PC-9 (cell line): ENCODE measurements at regions not wholly inside any gene's neighbourhood (a gene's known extent, or its start where the extent isn't known, plus 50 kb on each side); places are given as distances from the start of the nearest gene placed in this dataset.
"Not testable (repeated sequence)": the region's sequence is repeated elsewhere in the genome, so short reads cannot be mapped to it uniquely, and the experiment has no call there.

Source experiments
- BruUV-seq: library from RNA; stranded (reverse); fragments of 400-500 nt; replicated peaks from 2 replicates; lab custom pipeline; 2021; lab: Mats Ljungman, UMichigan
- CTCF ChIA-PET: fragments of 300-600 bp; sonication (Branson Sonifier 250); formaldehyde crosslinking; loops from one replicate; lab custom pipeline; 2022; ENCODE audit warnings: antibody characterized with exemption; lab: Charles Lee
- POLR2A ChIA-PET: fragments of 300-600 bp; sonication (Branson Sonifier 250); formaldehyde crosslinking; loops from one replicate; lab custom pipeline; 2022; ENCODE audit warnings: antibody characterized with exemption; ENCODE audit not compliant: unreplicated experiment; lab: Charles Lee
- DNase-seq, 2 experiments: peaks; one replicate each; pipeline versions ENCODE4 v3.0.0 to v3.0.0-alpha.2; 2015 to 2022; ENCODE audit warnings: mixed read lengths in 1 of 2
- H2AFZ ChIP-seq: fragments of 200-600 bp; sonication (generic); 2 replicates; pipeline ENCODE4 v1.8.1; 2017; ENCODE audit warnings: antibody characterized with exemption
- H3F3A ChIP-seq: fragments of 200-600 bp; sonication (generic); 2 replicates; pipeline ENCODE4 v1.8.1; 2017; ENCODE audit warnings: antibody characterized with exemption, mild to moderate bottlenecking, low read depth; ENCODE audit not compliant: insufficient read depth
- H3K27ac ChIP-seq: fragments of 200-600 bp; sonication (generic); 2 replicates; pipeline ENCODE4 v1.6.1; 2016; ENCODE audit warnings: mixed run types
- H3K27me3 ChIP-seq: fragments of 200-600 bp; sonication (generic); 2 replicates; pipeline ENCODE4 v1.6.1; 2016; ENCODE audit warnings: low read depth, mixed run types; ENCODE audit not compliant: insufficient read depth
- H3K36me3 ChIP-seq: fragments of 200-600 bp; sonication (generic); 2 replicates; pipeline ENCODE4 v1.6.1; 2016; ENCODE audit warnings: low read depth, mixed run types
- H3K4me1 ChIP-seq: fragments of 200-600 bp; sonication (generic); replicated peaks from 2 replicates; pipeline ENCODE4 v1.6.1; 2016; ENCODE audit warnings: mixed run types; ENCODE audit not compliant: insufficient read depth
- H3K4me2 ChIP-seq: fragments of 200-600 bp; sonication (generic); 2 replicates; pipeline ENCODE4 v1.6.1; 2017; ENCODE audit warnings: mixed run types
- H3K4me3 ChIP-seq: fragments of 200-600 bp; sonication (generic); 2 replicates; pipeline ENCODE4 v1.6.1; 2016; ENCODE audit warnings: mixed run types
- H3K79me2 ChIP-seq: fragments of 200-600 bp; sonication (generic); 2 replicates; pipeline ENCODE4 v1.6.1; 2017; ENCODE audit warnings: low read depth, mixed run types
- H3K9me2 ChIP-seq: fragments of 200-600 bp; sonication (generic); 2 replicates; pipeline ENCODE4 v1.8.1; 2017; ENCODE audit warnings: mild to moderate bottlenecking; ENCODE audit not compliant: insufficient read depth
- H3K9me3 ChIP-seq: fragments of 200-600 bp; sonication (generic); 2 replicates; pipeline ENCODE4 v1.8.1; 2016; ENCODE audit warnings: low read depth; ENCODE audit not compliant: insufficient read depth
- H4K20me1 ChIP-seq: fragments of 200-600 bp; sonication (generic); 2 replicates; pipeline ENCODE4 v1.8.1; 2017; ENCODE audit not compliant: insufficient read depth
- EZH2 ChIP-seq: fragments of 200-600 bp; sonication (generic); IDR thresholded peaks from 2 replicates; pipeline ENCODE4 v1.8.0; 2017; ENCODE audit warnings: antibody characterized with exemption, low read depth
- intact Hi-C: fragments of 100-400 bp; cut with micrococcal nuclease; formaldehyde crosslinking; loops from one replicate; pipeline ENCODE4 v1.10.0; 2022; ENCODE audit not compliant: unreplicated experiment
- TF ChIP-seq, protein P1 (sequence below): fragments of 200-600 bp; sonication (generic); conservative IDR thresholded peaks from 2 replicates; pipeline ENCODE4 v1.6.1; 2017; ENCODE audit warnings: mixed run types, antibody characterized with exemption, mild to moderate bottlenecking, moderate library complexity

- no TSS peak for BruUV-seq
- no peak overlapping the region for H3K4me2 ChIP-seq
- no peak overlapping the region for H3K27ac ChIP-seq
- intact Hi-C loops, result no loop called here
- TF ChIP-seq, protein P1, sequence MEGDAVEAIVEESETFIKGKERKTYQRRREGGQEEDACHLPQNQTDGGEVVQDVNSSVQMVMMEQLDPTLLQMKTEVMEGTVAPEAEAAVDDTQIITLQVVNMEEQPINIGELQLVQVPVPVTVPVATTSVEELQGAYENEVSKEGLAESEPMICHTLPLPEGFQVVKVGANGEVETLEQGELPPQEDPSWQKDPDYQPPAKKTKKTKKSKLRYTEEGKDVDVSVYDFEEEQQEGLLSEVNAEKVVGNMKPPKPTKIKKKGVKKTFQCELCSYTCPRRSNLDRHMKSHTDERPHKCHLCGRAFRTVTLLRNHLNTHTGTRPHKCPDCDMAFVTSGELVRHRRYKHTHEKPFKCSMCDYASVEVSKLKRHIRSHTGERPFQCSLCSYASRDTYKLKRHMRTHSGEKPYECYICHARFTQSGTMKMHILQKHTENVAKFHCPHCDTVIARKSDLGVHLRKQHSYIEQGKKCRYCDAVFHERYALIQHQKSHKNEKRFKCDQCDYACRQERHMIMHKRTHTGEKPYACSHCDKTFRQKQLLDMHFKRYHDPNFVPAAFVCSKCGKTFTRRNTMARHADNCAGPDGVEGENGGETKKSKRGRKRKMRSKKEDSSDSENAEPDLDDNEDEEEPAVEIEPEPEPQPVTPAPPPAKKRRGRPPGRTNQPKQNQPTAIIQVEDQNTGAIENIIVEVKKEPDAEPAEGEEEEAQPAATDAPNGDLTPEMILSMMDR, result no peak
- TF ChIP-seq EZH2, result no peak
- no peaks in the 10 kb centered on the region for H3K9me2 ChIP-seq
- no peaks in the 10 kb centered on the region for H3K36me3 ChIP-seq
- H3F3A ChIP-seq, result no peaks in the 10 kb centered on the region
- H3K4me1 ChIP-seq, result no peaks in the 10 kb centered on the region
- no peaks in the 10 kb centered on the region for H3K9me3 ChIP-seq
- H3K79me2 ChIP-seq, result no peaks in the 10 kb centered on the region
- no peak for DNase-seq
- no peaks in the 10 kb centered on the region for H4K20me1 ChIP-seq
- CTCF ChIA-PET, result no interaction called here
- H3K27me3 ChIP-seq, result no peaks in the 10 kb centered on the region
- H2AFZ ChIP-seq, result no peak overlapping the region
- H3K4me3 ChIP-seq, result no peak overlapping the region
- POLR2A ChIA-PET, result no interaction called here
Observed at GRCh38 chr9:82052081-82052480, 63.5 kb downstream of the SPATA31D1 start.

DNA sequence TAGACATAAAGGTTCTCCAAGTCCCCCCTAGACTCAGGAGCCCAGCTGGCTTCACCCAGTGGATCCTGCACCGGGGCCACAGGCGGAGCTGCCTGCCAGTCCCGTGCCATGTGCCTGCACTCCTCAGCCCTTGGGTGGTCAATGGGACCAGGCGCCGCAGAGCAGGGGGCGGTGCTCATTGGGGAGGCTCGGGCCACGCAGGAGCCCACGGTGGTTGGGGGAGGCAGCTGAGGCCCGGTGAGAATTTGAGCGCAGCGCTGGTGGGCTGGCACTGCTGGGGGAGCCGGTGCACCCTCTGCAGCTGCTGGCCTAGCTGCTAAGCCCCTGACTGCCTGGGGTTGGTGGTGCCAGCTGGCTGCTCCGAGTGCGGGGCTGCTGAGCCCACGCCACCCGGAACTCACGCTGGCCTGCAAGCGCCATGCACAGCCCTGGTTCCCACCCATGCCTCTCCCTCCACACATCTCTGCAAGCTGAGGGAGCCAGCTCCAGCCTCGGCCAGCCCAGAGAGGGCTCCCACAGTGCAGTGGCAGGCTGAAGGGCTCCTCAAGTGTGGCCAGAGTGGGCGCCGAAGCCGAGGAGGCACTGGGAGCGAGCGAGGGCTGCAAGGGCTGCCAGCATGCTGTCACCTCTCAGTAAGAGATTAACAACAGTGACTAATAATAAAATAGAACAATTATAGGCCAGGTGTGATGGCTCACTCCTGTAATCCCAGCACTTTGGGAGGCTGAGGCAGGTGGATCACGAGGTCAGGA lies 65.9 kb downstream of the SPATA31D1 start:
- ChIA-PET CTCF (no interaction called here), POLR2A (no interaction called here)
- H3K4me3 ChIP-seq, result no peak overlapping the region
- no TSS peak for BruUV-seq
- no peaks in the 10 kb centered on the region for H3K27me3 ChIP-seq
- no peaks in the 10 kb centered on the region for H4K20me1 ChIP-seq
- H3K4me1 ChIP-seq, result no peaks in the 10 kb centered on the region
- H3K4me2 ChIP-seq, result no peak overlapping the region
- H3K36me3 ChIP-seq, result no peaks in the 10 kb centered on the region
- DNase-seq, result no peak
- no peaks in the 10 kb centered on the region for H3K9me3 ChIP-seq
- no peak overlapping the region for H2AFZ ChIP-seq
- H3K9me2 ChIP-seq, result no peaks in the 10 kb centered on the region
- no peak for TF ChIP-seq EZH2
- TF ChIP-seq, protein P1, result no peak
- intact Hi-C loops, result no loop called here
- H3K79me2 ChIP-seq, result no peaks in the 10 kb centered on the region
- H3K27ac ChIP-seq, result no peak overlapping the region
- H3F3A ChIP-seq, result no peaks in the 10 kb centered on the region

DNA sequence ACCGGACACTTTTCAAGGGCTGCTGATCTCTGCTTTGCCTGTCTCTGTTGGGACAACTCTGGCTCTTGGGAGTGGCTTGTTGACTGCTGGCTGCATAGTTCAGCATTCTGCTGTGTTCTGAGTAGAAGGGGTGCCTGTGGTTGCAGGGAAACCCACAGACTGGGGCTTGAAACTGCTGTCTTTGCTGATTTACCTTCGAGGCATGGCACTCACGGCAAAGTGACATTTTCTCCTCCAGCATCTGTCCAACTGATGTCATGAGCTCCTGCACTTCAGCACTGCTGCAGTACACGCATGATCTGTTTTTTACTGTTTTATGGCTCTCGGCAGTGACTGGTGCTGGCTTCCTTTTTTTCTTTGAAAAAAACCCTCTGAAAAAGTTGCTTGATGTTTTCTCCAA lies 69.2 kb downstream of the SPATA31D1 start:
- Histone ChIP-seq H3K79me2 (no peaks in the 10 kb centered on the region), H3K4me1 (no peaks in the 10 kb centered on the region), H3K4me3 (no peak overlapping the region), H3K9me2 (no peaks in the 10 kb centered on the region), H3K27me3 (no peaks in the 10 kb centered on the region), H2AFZ (no peak overlapping the region), H4K20me1 (no peaks in the 10 kb centered on the region), H3K9me3 (no peaks in the 10 kb centered on the region), H3K36me3 (no peaks in the 10 kb centered on the region), H3K27ac (no peak overlapping the region), H3K4me2 (no peak overlapping the region), H3F3A (no peaks in the 10 kb centered on the region)
- CTCF ChIA-PET, result no interaction called here
- POLR2A ChIA-PET, result no interaction called here
- TF ChIP-seq, protein P1, result no peak
- TF ChIP-seq EZH2, result no peak
- DNase-seq, result no peak
- BruUV-seq, result no TSS peak
- intact Hi-C loops, result no loop called here

DNA sequence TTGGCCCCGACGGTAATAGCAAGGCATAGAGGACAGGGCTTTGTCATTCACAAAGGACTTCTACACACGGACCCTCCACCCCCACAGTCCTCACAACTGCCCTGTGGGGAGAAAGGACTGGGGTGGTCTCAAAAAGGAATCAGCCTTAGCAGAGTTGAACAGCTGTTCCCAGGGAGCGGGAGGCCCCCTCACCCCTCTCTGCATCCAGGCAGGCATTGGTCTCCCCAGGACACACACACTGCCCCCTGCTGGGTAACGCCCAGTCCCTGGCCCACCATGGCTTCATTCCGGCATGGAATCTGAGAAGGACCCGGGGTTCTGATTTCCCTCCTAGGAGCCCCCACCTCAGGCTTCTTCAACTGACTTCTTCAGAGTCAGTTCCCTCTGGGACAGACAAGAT lies 73.2 kb downstream of the SPATA31D1 start:
- H3K79me2 ChIP-seq, H3K27ac ChIP-seq, intact Hi-C loops, H3K4me1 ChIP-seq, H3K4me2 ChIP-seq, H3K9me2 ChIP-seq, H3F3A ChIP-seq, H3K4me3 ChIP-seq, H3K9me3 ChIP-seq, BruUV-seq, CTCF ChIA-PET, DNase-seq, H2AFZ ChIP-seq, POLR2A ChIA-PET, H4K20me1 ChIP-seq, H3K27me3 ChIP-seq, H3K36me3 ChIP-seq: not testable (repeated sequence)
